Gastrocnemius medialis (tissue), 4 donors: ENCODE measurements at regions not wholly inside any gene's neighbourhood (a gene's known extent, or its start where the extent isn't known, plus 50 kb on each side); places are given as distances from the start of the nearest gene placed in this dataset.

Experiments
- ATAC-seq, 2 donors: fragments of 150-250 bp; one replicate each; pipeline ENCODE4 v1.9.1; 2016
- DNase-seq, 2 donors: peaks; one replicate each; pipeline ENCODE4 v3.0.0-alpha.2; 2019
- H3K27ac ChIP-seq, 4 donors: fragments of 200-600 bp; sonication (generic); 1 replicate in 1 of 4; 2 replicates in 3 of 4; pipeline ENCODE4 v1.5.1; 2016 to 2018; ENCODE audit warnings: mild to moderate bottlenecking in 2 of 4, moderate library complexity in 1 of 4
- H3K27me3 ChIP-seq, 3 donors: fragments of 200-600 bp; sonication (generic) in 2 of 3; 1 replicate in 1 of 3; 2 replicates in 2 of 3; pipeline versions ENCODE4 v1.5.1 to v1.6.0; 2016 to 2019; ENCODE audit warnings: mild to moderate bottlenecking in 1 of 3, moderate library complexity in 1 of 3
- H3K36me3 ChIP-seq, 2 donors: fragments of 200-600 bp; sonication (generic) in 1 of 2; one replicate each; pipeline ENCODE4 v1.5.1; 2017 to 2018
- H3K4me1 ChIP-seq, 2 donors: fragments of 200-600 bp; sonication (generic) in 1 of 2; one replicate each; pipeline ENCODE4 v1.5.1; 2016 to 2017; ENCODE audit warnings: mild to moderate bottlenecking in 2 of 2
- H3K4me3 ChIP-seq, 4 donors: fragments of 200-600 bp; sonication (generic) in 3 of 4; 1 replicate in 1 of 4; 2 replicates in 3 of 4; pipeline ENCODE4 v1.5.1; 2016 to 2019; ENCODE audit warnings: mild to moderate bottlenecking in 2 of 4
- H3K9me3 ChIP-seq, 3 donors: fragments of 200-600 bp; sonication (generic) in 2 of 3; 1 replicate in 1 of 3; 2 replicates in 2 of 3; pipeline ENCODE4 v1.5.1; 2016 to 2019
- CTCF ChIP-seq, 5 experiments: fragments of 450-650 bp in 3 of 5; fragments of 200-600 bp in 2 of 5; sonication (generic) in 2 of 5; IDR thresholded peaks in 4 of 5; conservative IDR thresholded peaks in 1 of 5; 1 replicate in 4 of 5; 2 replicates in 1 of 5; pipeline ENCODE4 v1.5.1; 2016 to 2019; ENCODE audit warnings: antibody characterized with exemption in 5 of 5, mild to moderate bottlenecking in 3 of 5, moderate library complexity in 3 of 5
- POLR2A ChIP-seq, 2 donors: fragments of 450-650 bp; IDR thresholded peaks; one replicate each; pipeline ENCODE4 v1.6.1; 2017; ENCODE audit warnings: antibody characterized with exemption in 2 of 2, mild to moderate bottlenecking in 2 of 2, moderate library complexity in 2 of 2
- in situ Hi-C, 4 donors: fragments of 200-750 bp; cut with MboI; loops; one replicate each; pipeline versions ENCODE4 v1.15.0 to v1.8.0; 2017; ENCODE audit warnings: low sequenced_read_pairs in 4 of 4
- intact Hi-C: fragments of 100-400 bp; cut with DNase I; formaldehyde crosslinking; loops from one replicate; pipeline ENCODE4 v1.15.1; 2023; ENCODE audit warnings: low total_unique reads

- Histone ChIP-seq H3K27ac (no peak overlapping the region), H3K9me3 (no peaks in the 10 kb centered on the region), H3K36me3 (no peaks in the 10 kb centered on the region), H3K4me1 (no peaks in the 10 kb centered on the region), H3K4me3 (no peak overlapping the region), H3K27me3 (no peaks in the 10 kb centered on the region)
- in situ Hi-C loops, result no loop called here
- DNase-seq (no peak), ATAC-seq (no peak)
- TF ChIP-seq POLR2A (IDR thresholded peaks at IDR 0.05) (no peak), CTCF (IDR thresholded peaks at IDR 0.05 in 4 of 5, conservative IDR thresholded peaks at IDR 0.05 in 1 of 5) (no peak)
- intact Hi-C loops, result no loop called here
Measured at GRCh38 chr11:109847621-109848020, 245.6 kb upstream of the ZC3H12C start.

- H3K27me3 ChIP-seq, result no peaks in the 10 kb centered on the region
- no peak for ATAC-seq
- no peak overlapping the region for H3K27ac ChIP-seq
- in situ Hi-C loops (no loop called here), intact Hi-C loops (no loop called here)
- no peaks in the 10 kb centered on the region for H3K36me3 ChIP-seq
- H3K4me1 ChIP-seq, result no peaks in the 10 kb centered on the region
- H3K4me3 ChIP-seq, result no peak overlapping the region
- TF ChIP-seq CTCF (IDR thresholded peaks at IDR 0.05 in 4 of 5, conservative IDR thresholded peaks at IDR 0.05 in 1 of 5), result no peak
- no peak for TF ChIP-seq POLR2A (IDR thresholded peaks at IDR 0.05)
- DNase-seq, result no peak
- H3K9me3 ChIP-seq, result no peaks in the 10 kb centered on the region
Measured at GRCh38 chr11:109849051-109849450, 244.1 kb upstream of the ZC3H12C start.

GRCh38 chr11:109849946-109850345 lies 243.2 kb upstream of the ZC3H12C start:
- no peak for TF ChIP-seq CTCF (IDR thresholded peaks at IDR 0.05 in 4 of 5, conservative IDR thresholded peaks at IDR 0.05 in 1 of 5)
- no peak for TF ChIP-seq POLR2A (IDR thresholded peaks at IDR 0.05)
- no peaks in the 10 kb centered on the region for H3K4me1 ChIP-seq
- ATAC-seq (no peak), DNase-seq (no peak)
- H3K36me3 ChIP-seq, result no peaks in the 10 kb centered on the region
- no peak overlapping the region for H3K4me3 ChIP-seq
- H3K9me3 ChIP-seq, result no peaks in the 10 kb centered on the region
- H3K27ac ChIP-seq, result no peak overlapping the region
- in situ Hi-C loops (no loop called here), intact Hi-C loops (loop anchor here (10.0 kb wide), 1 partner anchor 85 kb away; no protein-coding TSS in a partner anchor)
- no peaks in the 10 kb centered on the region for H3K27me3 ChIP-seq

- in situ Hi-C loops (no loop called here), intact Hi-C loops (loop anchor here (10.0 kb wide), 1 partner anchor 83 kb away; no protein-coding TSS in a partner anchor)
- TF ChIP-seq POLR2A (IDR thresholded peaks at IDR 0.05), result no peak
- TF ChIP-seq CTCF (IDR thresholded peaks at IDR 0.05 in 4 of 5, conservative IDR thresholded peaks at IDR 0.05 in 1 of 5), result no peak
- Histone ChIP-seq H3K27ac (no peak overlapping the region), H3K4me1 (no peaks in the 10 kb centered on the region), H3K4me3 (no peak overlapping the region), H3K9me3 (no peaks in the 10 kb centered on the region), H3K27me3 (no peaks in the 10 kb centered on the region), H3K36me3 (no peaks in the 10 kb centered on the region)
- DNase-seq, result no peak
- ATAC-seq, result no peak
Measured at GRCh38 chr11:109851780-109852390, 241.3 kb upstream of the ZC3H12C start.
